ENCODE measurements at regions not wholly inside any gene's neighbourhood (a gene's known extent, or its start where the extent isn't known, plus 50 kb on each side); places are given as distances from the start of the nearest gene placed in this dataset.

- Histone ChIP-seq H3K4me1 (no peaks in the 10 kb centered on the region), H3K9me3 (no peaks in the 10 kb centered on the region), H3K27ac (no peak overlapping the region), H3K27me3 (no peaks in the 10 kb centered on the region), H3K36me3 (no peaks in the 10 kb centered on the region), H3K4me3 (no peak overlapping the region)
- intact Hi-C loops (cut with DNase I): no loop called here
- no peak for TF ChIP-seq POLR2A (IDR thresholded peaks at IDR 0.05)
- no peak for TF ChIP-seq POLR2AphosphoS5 (IDR thresholded peaks at IDR 0.05; ENCODE audit: insufficient read depth in 1 of 2, low read depth in 1 of 2)
- no peak for TF ChIP-seq CTCF (IDR thresholded peaks at IDR 0.05)
- DNase-seq (ENCODE audit: extremely low spot score in 2 of 2): no peak
Measured at GRCh38 chr4:151879705-151880445, 119.1 kb upstream of the GATB start.

- Histone ChIP-seq H3K27ac (no peak overlapping the region), H3K36me3 (no peaks in the 10 kb centered on the region), H3K4me1 (no peaks in the 10 kb centered on the region), H3K27me3 (no peaks in the 10 kb centered on the region), H3K4me3 (no peak overlapping the region), H3K9me3 (no peaks in the 10 kb centered on the region)
- no peak for DNase-seq (ENCODE audit: extremely low spot score in 2 of 2)
- TF ChIP-seq POLR2AphosphoS5 (IDR thresholded peaks at IDR 0.05; ENCODE audit: insufficient read depth in 1 of 2, low read depth in 1 of 2) (no peak), POLR2A (IDR thresholded peaks at IDR 0.05) (no peak), CTCF (IDR thresholded peaks at IDR 0.05) (no peak)
- intact Hi-C loops (cut with DNase I): no loop called here
Measured at GRCh38 chr4:151876381-151876988, 115.7 kb upstream of the GATB start.

GRCh38 chr4:151874328-151874727 lies 113.5 kb upstream of the GATB start:
- intact Hi-C loops (cut with DNase I): no loop called here
- H3K4me3 ChIP-seq: no peak overlapping the region
- TF ChIP-seq CTCF (IDR thresholded peaks at IDR 0.05) (no peak), POLR2AphosphoS5 (IDR thresholded peaks at IDR 0.05; ENCODE audit: insufficient read depth in 1 of 2, low read depth in 1 of 2) (no peak), POLR2A (IDR thresholded peaks at IDR 0.05) (no peak)
- H3K9me3 ChIP-seq: no peaks in the 10 kb centered on the region
- no peaks in the 10 kb centered on the region for H3K36me3 ChIP-seq
- H3K27ac ChIP-seq: no peak overlapping the region
- no peak for DNase-seq (ENCODE audit: extremely low spot score in 2 of 2)
- no peaks in the 10 kb centered on the region for H3K4me1 ChIP-seq
- H3K27me3 ChIP-seq: no peaks in the 10 kb centered on the region

GRCh38 chr4:151866592-151866918 lies 105.7 kb upstream of the GATB start:
- Histone ChIP-seq H3K27me3 (no peaks in the 10 kb centered on the region), H3K4me1 (no peaks in the 10 kb centered on the region), H3K9me3 (no peaks in the 10 kb centered on the region), H3K4me3 (no peak overlapping the region), H3K27ac (no peak overlapping the region), H3K36me3 (no peaks in the 10 kb centered on the region)
- DNase-seq (ENCODE audit: extremely low spot score in 2 of 2): no peak
- intact Hi-C loops (cut with DNase I): no loop called here
- no peak for TF ChIP-seq CTCF (IDR thresholded peaks at IDR 0.05)
- no peak for TF ChIP-seq POLR2A (IDR thresholded peaks at IDR 0.05)
- no peak for TF ChIP-seq POLR2AphosphoS5 (IDR thresholded peaks at IDR 0.05; ENCODE audit: insufficient read depth in 1 of 2, low read depth in 1 of 2)

Measured in vagina (tissue), 2 donors.